ENCODE measurements at regions not wholly inside any gene's neighbourhood (a gene's known extent, or its start where the extent isn't known, plus 50 kb on each side); places are given as distances from the start of the nearest gene placed in this dataset.

GRCh38 chr14:22434901-22435550 lies 154.0 kb downstream of the DAD1 start:
- Histone ChIP-seq H3K4me2 (ENCODE audit: control insufficient read depth, extremely low read depth, insufficient read depth, low read depth, low read length) (no peak overlapping the region), H3K79me2 (ENCODE audit: control insufficient read depth, insufficient read depth, low read length) (no peaks in the 10 kb centered on the region), H3K27me3 (ENCODE audit: control insufficient read depth, extremely low read depth, insufficient read depth, low read length) (no peaks in the 10 kb centered on the region), H3K4me3 (ENCODE audit: control insufficient read depth in 2 of 3, extremely low read depth in 1 of 3, insufficient read depth in 2 of 3, low read depth in 1 of 3, low read length in 3 of 3) (no peak overlapping the region), H3K4me1 (ENCODE audit: control insufficient read depth, extremely low read depth, insufficient read depth, low read length) (peaks cover 14% of the 10 kb centered on the region), H3K9ac (ENCODE audit: control insufficient read depth, extremely low read depth, insufficient read depth, low read length) (no peak overlapping the region), H3K36me3 (ENCODE audit: control insufficient read depth in 2 of 2, extremely low read depth in 1 of 2, insufficient read depth in 2 of 2, low read length in 2 of 2) (no peaks in the 10 kb centered on the region), H3K27ac (ENCODE audit: control insufficient read depth, insufficient read depth, low read length) (no peak overlapping the region), H3K9me1 (ENCODE audit: control insufficient read depth, extremely low read depth, insufficient read depth, low read length) (no peaks in the 10 kb centered on the region), H4K20me1 (ENCODE audit: control insufficient read depth, extremely low read depth, insufficient read depth, low read length) (no peaks in the 10 kb centered on the region), H2AFZ (ENCODE audit: control insufficient read depth, low read length) (no peak overlapping the region), H3K9me3 (ENCODE audit: control insufficient read depth, low read depth, low read length) (no peaks in the 10 kb centered on the region)
- no peak for TF ChIP-seq EZH2 (IDR thresholded peaks at IDR 0.05; ENCODE audit: low read length)
- TF ChIP-seq CTCF (optimal IDR thresholded peaks at IDR 0.05 in 1 of 3, IDR thresholded peaks at IDR 0.05 in 1 of 3, conservative IDR thresholded peaks at IDR 0.05 in 1 of 3; ENCODE audit: extremely low read depth in 1 of 3, insufficient read depth in 2 of 3, low read length in 3 of 3), result no peak
- no peak for DNase-seq (ENCODE audit: low read depth, low spot score)
- no peak for FAIRE-seq
- dilution Hi-C loops (cut with MboI; ENCODE audit: extremely low pct_ligation_motif_present, low sequenced_read_pairs), result no loop called here

- Histone ChIP-seq H3K4me2 (ENCODE audit: control insufficient read depth, extremely low read depth, insufficient read depth, low read depth, low read length) (no peak overlapping the region), H2AFZ (ENCODE audit: control insufficient read depth, low read length) (no peak overlapping the region), H3K27me3 (ENCODE audit: control insufficient read depth, extremely low read depth, insufficient read depth, low read length) (no peaks in the 10 kb centered on the region), H3K9ac (ENCODE audit: control insufficient read depth, extremely low read depth, insufficient read depth, low read length) (no peak overlapping the region), H3K9me3 (ENCODE audit: control insufficient read depth, low read depth, low read length) (no peaks in the 10 kb centered on the region), H3K4me1 (ENCODE audit: control insufficient read depth, extremely low read depth, insufficient read depth, low read length) (peaks cover 14% of the 10 kb centered on the region), H3K4me3 (ENCODE audit: control insufficient read depth in 2 of 3, extremely low read depth in 1 of 3, insufficient read depth in 2 of 3, low read depth in 1 of 3, low read length in 3 of 3) (no peak overlapping the region), H3K79me2 (ENCODE audit: control insufficient read depth, insufficient read depth, low read length) (no peaks in the 10 kb centered on the region), H4K20me1 (ENCODE audit: control insufficient read depth, extremely low read depth, insufficient read depth, low read length) (no peaks in the 10 kb centered on the region), H3K27ac (ENCODE audit: control insufficient read depth, insufficient read depth, low read length) (no peak overlapping the region), H3K9me1 (ENCODE audit: control insufficient read depth, extremely low read depth, insufficient read depth, low read length) (no peaks in the 10 kb centered on the region), H3K36me3 (ENCODE audit: control insufficient read depth in 2 of 2, extremely low read depth in 1 of 2, insufficient read depth in 2 of 2, low read length in 2 of 2) (no peaks in the 10 kb centered on the region)
- DNase-seq (ENCODE audit: low read depth, low spot score) (no peak), FAIRE-seq (no peak)
- TF ChIP-seq EZH2 (IDR thresholded peaks at IDR 0.05; ENCODE audit: low read length) (no peak), CTCF (optimal IDR thresholded peaks at IDR 0.05 in 1 of 3, IDR thresholded peaks at IDR 0.05 in 1 of 3, conservative IDR thresholded peaks at IDR 0.05 in 1 of 3; ENCODE audit: extremely low read depth in 1 of 3, insufficient read depth in 2 of 3, low read length in 3 of 3) (no peak)
- dilution Hi-C loops (cut with MboI; ENCODE audit: extremely low pct_ligation_motif_present, low sequenced_read_pairs), result no loop called here
Measured at GRCh38 chr14:22434030-22434429, 155.0 kb downstream of the DAD1 start.
